Keratinocyte (primary cell): ENCODE measurements at regions not wholly inside any gene's neighbourhood (a gene's known extent, or its start where the extent isn't known, plus 50 kb on each side); places are given as distances from the start of the nearest gene placed in this dataset.

Experiments
- DNase-seq: peaks from one replicate; pipeline ENCODE4 v3.0.0-alpha.2; 2011; ENCODE audit warnings: low read depth, missing footprints, low spot score
- FAIRE-seq: peaks from 2 replicates; lab custom pipeline; 2011; peaks lifted over from hg19 to GRCh38; lab: Jason Lieb, UNC
- H2AFZ ChIP-seq: 2 replicates; pipeline ENCODE4 v1.6.0; 2012; ENCODE audit warnings: low read length, control low read depth, inconsistent platforms; ENCODE audit not compliant: control insufficient read depth
- H3K27ac ChIP-seq: 2 replicates; pipeline ENCODE4 v1.5.1; 2011; ENCODE audit warnings: low read length; ENCODE audit not compliant: control insufficient read depth, insufficient read depth
- H3K27me3 ChIP-seq: 3 replicates; pipeline ENCODE4 v1.6.0; 2011; ENCODE audit warnings: low read length; ENCODE audit not compliant: control insufficient read depth, insufficient read depth; ENCODE audit errors: extremely low read depth
- H3K36me3 ChIP-seq, 2 experiments: 2 replicates in 1 of 2; 3 replicates in 1 of 2; pipeline ENCODE4 v1.5.1; 2011; ENCODE audit warnings: low read length in 2 of 2, mild to moderate bottlenecking in 1 of 2; ENCODE audit not compliant: control insufficient read depth in 2 of 2, insufficient read depth in 2 of 2; ENCODE audit errors: extremely low read depth in 1 of 2
- H3K4me1 ChIP-seq: 3 replicates; pipeline ENCODE4 v1.5.1; 2011; ENCODE audit warnings: low read length; ENCODE audit not compliant: control insufficient read depth, insufficient read depth; ENCODE audit errors: extremely low read depth
- H3K4me2 ChIP-seq: 3 replicates; pipeline ENCODE4 v1.6.0; 2011; ENCODE audit warnings: low read depth, low read length; ENCODE audit not compliant: control insufficient read depth, insufficient read depth; ENCODE audit errors: extremely low read depth
- H3K4me3 ChIP-seq, 3 experiments: fragments of 200-600 bp in 1 of 3; sonication (generic) in 1 of 3; 2 replicates in 2 of 3; 3 replicates in 1 of 3; pipeline ENCODE4 v1.5.1; 2011 to 2016; ENCODE audit warnings: low read length in 3 of 3, mild to moderate bottlenecking in 3 of 3, control low read depth in 2 of 3, inconsistent platforms in 1 of 3, low read depth in 1 of 3, mixed read lengths in 1 of 3, mixed run types in 1 of 3, moderate library complexity in 1 of 3; ENCODE audit not compliant: control insufficient read depth in 2 of 3, insufficient read depth in 2 of 3; ENCODE audit errors: extremely low read depth in 1 of 3
- H3K79me2 ChIP-seq: 2 replicates; pipeline ENCODE4 v1.6.0; 2012; ENCODE audit warnings: low read length; ENCODE audit not compliant: control insufficient read depth, insufficient read depth
- H3K9ac ChIP-seq: 3 replicates; pipeline ENCODE4 v1.6.0; 2011; ENCODE audit warnings: low read length; ENCODE audit not compliant: control insufficient read depth, insufficient read depth; ENCODE audit errors: extremely low read depth
- H3K9me1 ChIP-seq: 3 replicates; pipeline ENCODE4 v1.6.0; 2011; ENCODE audit warnings: low read length; ENCODE audit not compliant: control insufficient read depth, insufficient read depth; ENCODE audit errors: extremely low read depth
- H3K9me3 ChIP-seq: 2 replicates; pipeline ENCODE4 v1.5.1; 2012; ENCODE audit warnings: low read depth, low read length; ENCODE audit not compliant: control insufficient read depth
- H4K20me1 ChIP-seq: 3 replicates; pipeline ENCODE4 v1.6.0; 2011; ENCODE audit warnings: low read length; ENCODE audit not compliant: control insufficient read depth, insufficient read depth; ENCODE audit errors: extremely low read depth
- EZH2 ChIP-seq: IDR thresholded peaks from one replicate; pipeline ENCODE4 v1.6.1; 2012; ENCODE audit warnings: inconsistent platforms, mild to moderate bottlenecking, low read length, moderate library complexity
- dilution Hi-C: fragments of 300-500 bp; cut with MboI; formaldehyde crosslinking; loops from one replicate; pipeline ENCODE4 v1.7.0; 2020; ENCODE audit warnings: low sequenced_read_pairs; ENCODE audit not compliant: extremely low pct_ligation_motif_present
- TF ChIP-seq, protein P1 (sequence below), 3 experiments: IDR thresholded peaks in 1 of 3; conservative IDR thresholded peaks in 1 of 3; optimal IDR thresholded peaks in 1 of 3; 2 replicates in 2 of 3; 3 replicates in 1 of 3; pipeline versions ENCODE3 to v1.5.1; 2011; ENCODE audit warnings: low read length in 3 of 3, mild to moderate bottlenecking in 3 of 3, moderate library complexity in 2 of 3, control low read depth in 1 of 3, inconsistent platforms in 1 of 3; ENCODE audit not compliant: insufficient read depth in 2 of 3; ENCODE audit errors: extremely low read depth in 1 of 3

DNA sequence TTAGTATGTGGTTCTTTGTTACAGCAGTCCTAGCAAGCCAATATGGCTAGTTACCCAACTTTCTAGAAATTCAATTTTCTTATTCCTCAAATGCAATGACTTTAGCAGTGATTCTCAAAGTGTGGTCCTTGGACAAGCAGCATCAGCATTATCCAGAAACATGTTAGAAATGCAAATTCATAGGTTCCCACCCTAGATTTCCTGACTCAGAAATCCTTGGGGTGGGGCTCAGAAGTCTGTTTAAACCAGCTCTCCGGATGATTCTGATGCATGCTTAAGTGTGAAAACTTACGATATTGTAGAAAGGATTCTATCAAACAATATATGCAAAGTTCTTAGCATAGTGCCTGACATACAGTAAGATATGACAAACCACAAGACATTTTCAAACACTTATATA, 757.1 kb downstream of the DHX35 start:
- no peak for FAIRE-seq
- Histone ChIP-seq H3K4me1 (no peaks in the 10 kb centered on the region), H3K9me1 (no peaks in the 10 kb centered on the region), H2AFZ (no peak overlapping the region), H3K27ac (no peak overlapping the region), H3K79me2 (no peaks in the 10 kb centered on the region), H3K9ac (no peak overlapping the region), H3K4me3 (no peak overlapping the region), H4K20me1 (no peaks in the 10 kb centered on the region), H3K36me3 (no peaks in the 10 kb centered on the region), H3K9me3 (no peaks in the 10 kb centered on the region), H3K27me3 (no peaks in the 10 kb centered on the region), H3K4me2 (no peak overlapping the region)
- no peak for DNase-seq
- TF ChIP-seq, protein P1, sequence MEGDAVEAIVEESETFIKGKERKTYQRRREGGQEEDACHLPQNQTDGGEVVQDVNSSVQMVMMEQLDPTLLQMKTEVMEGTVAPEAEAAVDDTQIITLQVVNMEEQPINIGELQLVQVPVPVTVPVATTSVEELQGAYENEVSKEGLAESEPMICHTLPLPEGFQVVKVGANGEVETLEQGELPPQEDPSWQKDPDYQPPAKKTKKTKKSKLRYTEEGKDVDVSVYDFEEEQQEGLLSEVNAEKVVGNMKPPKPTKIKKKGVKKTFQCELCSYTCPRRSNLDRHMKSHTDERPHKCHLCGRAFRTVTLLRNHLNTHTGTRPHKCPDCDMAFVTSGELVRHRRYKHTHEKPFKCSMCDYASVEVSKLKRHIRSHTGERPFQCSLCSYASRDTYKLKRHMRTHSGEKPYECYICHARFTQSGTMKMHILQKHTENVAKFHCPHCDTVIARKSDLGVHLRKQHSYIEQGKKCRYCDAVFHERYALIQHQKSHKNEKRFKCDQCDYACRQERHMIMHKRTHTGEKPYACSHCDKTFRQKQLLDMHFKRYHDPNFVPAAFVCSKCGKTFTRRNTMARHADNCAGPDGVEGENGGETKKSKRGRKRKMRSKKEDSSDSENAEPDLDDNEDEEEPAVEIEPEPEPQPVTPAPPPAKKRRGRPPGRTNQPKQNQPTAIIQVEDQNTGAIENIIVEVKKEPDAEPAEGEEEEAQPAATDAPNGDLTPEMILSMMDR (optimal IDR thresholded peaks at IDR 0.05 in 1 of 3, IDR thresholded peaks at IDR 0.05 in 1 of 3, conservative IDR thresholded peaks at IDR 0.05 in 1 of 3; ENCODE audit: extremely low read depth in 1 of 3, insufficient read depth in 2 of 3, low read length in 3 of 3) = no peak
- TF ChIP-seq EZH2 = no peak
- dilution Hi-C loops = no loop called here

DNA sequence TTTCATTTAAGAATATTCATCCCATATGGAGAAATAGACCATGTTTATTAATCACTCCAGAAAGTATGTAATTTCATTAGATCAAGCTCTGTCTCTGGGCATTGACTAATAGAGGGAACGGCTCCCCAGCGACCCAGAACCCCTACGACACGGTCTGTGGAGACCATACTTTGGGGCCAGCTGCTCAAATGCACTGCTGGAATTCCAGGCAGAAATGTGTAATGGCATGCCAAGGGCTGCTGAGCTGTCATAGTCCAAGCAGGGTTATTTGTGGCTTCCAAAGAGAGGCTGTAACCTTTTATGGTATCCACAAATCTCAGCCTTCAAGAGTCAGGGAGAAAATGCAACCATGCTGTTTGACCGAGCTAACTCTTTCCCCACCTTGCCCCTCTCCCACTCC, 755.8 kb downstream of the DHX35 start:
- Histone ChIP-seq H3K9me1 (no peaks in the 10 kb centered on the region), H3K4me1 (no peaks in the 10 kb centered on the region), H3K27me3 (no peaks in the 10 kb centered on the region), H3K9ac (no peak overlapping the region), H3K4me2 (no peak overlapping the region), H2AFZ (no peak overlapping the region), H3K4me3 (no peak overlapping the region), H3K9me3 (no peaks in the 10 kb centered on the region), H3K79me2 (no peaks in the 10 kb centered on the region), H3K36me3 (no peaks in the 10 kb centered on the region), H3K27ac (no peak overlapping the region), H4K20me1 (no peaks in the 10 kb centered on the region)
- FAIRE-seq (no peak), DNase-seq (no peak)
- dilution Hi-C loops = no loop called here
- TF ChIP-seq EZH2 = no peak
- TF ChIP-seq, protein P1 (optimal IDR thresholded peaks at IDR 0.05 in 1 of 3, IDR thresholded peaks at IDR 0.05 in 1 of 3, conservative IDR thresholded peaks at IDR 0.05 in 1 of 3; ENCODE audit: extremely low read depth in 1 of 3, insufficient read depth in 2 of 3, low read length in 3 of 3) = no peak
